HG03565 (cell line): ENCODE measurements at regions not wholly inside any gene's neighbourhood (a gene's known extent, or its start where the extent isn't known, plus 50 kb on each side); places are given as distances from the start of the nearest gene placed in this dataset.
"Not testable (repeated sequence)": the region's sequence is repeated elsewhere in the genome, so short reads cannot be mapped to it uniquely, and the experiment has no call there.

Source experiments
- ATAC-seq: cut with Tn5 transposase; IDR thresholded peaks from one replicate; pipeline ENCODE4 v1.9.1; 2021; ENCODE audit warnings: mild to moderate bottlenecking, moderate library complexity; ENCODE audit not compliant: unreplicated experiment

DNA sequence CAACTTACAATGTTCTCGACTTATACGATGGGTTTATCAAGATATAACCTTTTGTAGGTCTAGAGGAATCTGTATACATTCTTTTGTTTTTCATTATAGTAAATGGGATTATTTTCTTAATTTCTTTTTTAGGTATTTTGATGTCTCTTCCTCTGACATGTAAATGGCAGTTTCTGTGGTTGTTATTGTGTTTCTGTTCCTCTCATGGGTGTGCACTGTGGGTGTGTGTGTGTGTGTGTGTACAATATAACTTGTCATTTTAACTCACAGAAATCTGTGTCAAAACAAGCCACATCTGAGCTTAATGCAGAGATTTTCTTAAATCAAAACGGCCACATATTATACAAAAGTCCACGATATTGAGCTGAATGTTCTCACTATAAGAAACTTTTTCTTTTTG is 1300.8 kb upstream of the B3GALT2 start:
- no peak for ATAC-seq

DNA sequence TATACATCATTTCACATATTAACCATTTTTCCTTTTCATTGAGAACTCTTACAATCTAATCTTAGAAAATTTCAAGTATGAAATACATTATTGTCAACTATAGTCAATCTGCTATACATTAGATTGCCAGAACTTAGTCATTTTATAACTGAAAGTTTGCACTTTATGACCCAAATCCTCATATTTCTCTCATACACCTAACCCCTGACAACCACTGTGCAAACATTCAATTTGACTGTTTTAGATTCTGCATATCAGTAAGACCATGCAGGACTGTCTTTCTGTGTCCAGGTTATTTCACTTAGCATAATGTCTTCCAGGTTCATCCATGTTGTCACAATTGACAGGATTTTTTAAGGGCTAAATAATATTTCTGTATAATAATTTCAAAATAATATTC is 1299.0 kb upstream of the B3GALT2 start:
- ATAC-seq, result no peak

DNA sequence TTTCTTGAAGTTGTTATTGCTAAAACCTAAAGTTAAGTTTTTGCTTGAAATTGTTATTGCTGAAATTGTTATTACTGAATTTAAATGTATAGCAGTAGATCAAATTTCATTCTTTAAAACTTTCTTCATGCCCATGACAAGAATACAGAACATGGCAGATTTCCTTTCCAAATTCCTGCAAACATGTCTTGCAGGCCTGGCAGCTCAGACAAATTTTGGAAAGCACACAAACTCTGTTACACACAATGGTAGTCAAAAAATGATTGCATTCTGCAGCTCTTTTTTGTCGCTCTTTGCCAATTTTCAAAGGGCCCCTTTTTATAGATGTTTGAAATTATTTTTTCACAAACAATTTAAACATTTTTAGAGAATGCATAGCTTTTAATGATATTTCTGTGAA is 1292.3 kb upstream of the B3GALT2 start:
- ATAC-seq, result no peak

DNA sequence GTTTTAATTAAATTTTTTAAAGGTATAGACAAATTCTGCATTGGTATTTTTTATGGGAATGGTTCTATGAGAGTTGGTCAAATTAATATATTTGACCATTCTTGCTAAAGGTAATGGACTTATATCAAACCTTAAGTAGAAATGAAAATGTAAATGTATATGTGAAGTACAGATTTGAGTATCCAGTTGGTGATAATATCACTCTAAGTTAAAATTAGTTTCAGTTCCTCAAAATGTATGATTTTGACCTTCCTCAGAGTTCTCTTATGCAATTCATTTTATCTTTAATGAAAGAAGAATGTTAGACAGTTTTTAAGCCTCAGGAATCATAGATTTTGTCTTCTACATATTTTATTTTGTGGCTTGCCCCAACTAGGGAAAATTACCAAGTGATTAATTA is 1291.5 kb upstream of the B3GALT2 start:
- ATAC-seq, result peak; percentile 99

DNA sequence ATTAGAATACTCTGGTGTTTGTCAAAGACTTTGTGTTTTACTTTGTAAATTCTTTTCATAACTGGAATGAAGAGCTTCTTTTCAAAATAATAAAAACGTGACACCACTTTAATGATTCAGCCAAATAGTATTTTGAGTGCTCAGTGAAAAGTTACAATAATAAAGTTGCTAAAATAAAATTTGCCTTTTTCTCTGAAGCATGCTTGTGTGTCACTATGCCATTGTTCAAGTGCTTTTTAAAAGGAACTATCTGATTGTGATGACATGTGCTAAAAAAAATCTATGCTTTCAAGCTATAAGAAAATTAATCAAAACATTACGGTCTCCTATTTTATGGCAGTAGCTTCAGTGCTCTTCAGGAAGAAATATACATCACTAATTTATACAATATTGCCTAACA is 1290.5 kb upstream of the B3GALT2 start:
- no peak for ATAC-seq

DNA sequence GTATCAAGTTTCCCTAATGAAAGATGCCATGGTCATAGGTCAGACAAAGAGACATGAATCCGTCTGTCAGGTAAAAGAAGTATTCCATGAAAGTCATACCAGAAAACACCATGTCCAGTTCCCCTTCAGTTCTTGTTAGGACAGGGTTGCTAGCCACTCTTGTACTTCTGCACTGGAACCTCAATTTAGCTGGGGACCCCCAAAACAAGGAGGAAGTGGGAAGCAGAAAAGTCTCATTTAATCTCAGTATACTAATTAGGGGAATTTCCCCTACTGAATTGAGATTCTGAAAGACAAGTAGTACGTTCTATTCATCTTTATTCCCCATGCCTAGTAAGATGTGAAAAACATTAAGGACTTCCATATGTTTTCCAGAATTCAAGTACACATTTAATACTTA is 1289.9 kb upstream of the B3GALT2 start:
- no peak for ATAC-seq

DNA sequence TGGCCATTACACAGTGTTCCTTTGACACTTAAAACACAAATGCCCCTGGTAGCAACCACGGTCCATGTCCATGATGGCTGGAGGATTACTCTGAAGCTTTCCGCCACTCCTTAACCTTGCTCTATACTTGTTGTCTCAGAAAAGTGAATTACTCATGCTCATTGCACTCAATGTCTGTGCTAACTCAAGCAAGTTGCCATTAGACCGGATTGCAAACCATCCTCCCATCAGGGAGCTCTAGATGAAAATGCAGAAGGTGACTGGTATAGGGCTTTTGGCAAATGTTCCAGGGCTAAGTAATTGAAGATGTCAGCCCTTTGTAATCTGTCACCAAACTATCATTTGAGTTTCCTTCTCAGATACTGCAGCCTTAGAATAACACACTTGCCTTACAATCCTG is 1288.3 kb upstream of the B3GALT2 start:
- ATAC-seq, result no peak

DNA sequence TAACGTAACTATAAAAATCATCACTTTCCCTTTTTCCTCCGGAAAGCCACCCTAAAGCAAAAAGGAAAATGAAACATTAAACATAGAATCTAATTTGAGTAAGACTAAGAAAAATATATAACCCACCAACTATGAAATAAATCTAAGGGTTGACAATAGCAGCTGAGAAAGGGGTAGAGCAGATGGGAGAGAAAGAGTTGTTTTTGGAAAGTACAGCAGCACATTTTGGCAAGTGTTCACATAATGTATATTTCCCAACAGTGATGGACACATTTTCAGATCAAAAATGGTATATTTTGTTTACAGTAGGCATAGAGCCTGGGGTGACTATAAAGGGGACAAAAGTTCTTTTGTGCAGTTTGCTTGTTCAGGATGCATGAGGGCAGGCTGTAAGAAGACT is 1287.4 kb upstream of the B3GALT2 start:
- no peak for ATAC-seq

DNA sequence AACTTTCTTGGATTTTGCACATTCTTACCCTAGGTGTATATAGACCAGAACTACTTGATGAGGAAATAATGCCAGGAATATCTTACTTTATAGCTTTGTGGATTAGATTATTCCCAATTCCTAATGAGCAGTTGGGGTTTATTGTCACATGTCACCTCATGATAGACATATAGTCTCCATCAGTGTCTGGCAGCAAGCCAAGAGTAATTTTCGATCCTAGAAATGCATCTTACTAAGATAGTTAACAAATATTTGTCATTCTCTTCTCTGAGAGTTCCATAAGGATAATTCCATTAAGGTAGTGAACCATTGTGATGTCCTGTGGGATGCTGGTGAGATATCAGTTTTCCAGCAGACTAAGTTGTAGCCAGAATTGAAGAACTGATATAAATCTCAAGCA is 1282.9 kb upstream of the B3GALT2 start:
- no peak for ATAC-seq

DNA sequence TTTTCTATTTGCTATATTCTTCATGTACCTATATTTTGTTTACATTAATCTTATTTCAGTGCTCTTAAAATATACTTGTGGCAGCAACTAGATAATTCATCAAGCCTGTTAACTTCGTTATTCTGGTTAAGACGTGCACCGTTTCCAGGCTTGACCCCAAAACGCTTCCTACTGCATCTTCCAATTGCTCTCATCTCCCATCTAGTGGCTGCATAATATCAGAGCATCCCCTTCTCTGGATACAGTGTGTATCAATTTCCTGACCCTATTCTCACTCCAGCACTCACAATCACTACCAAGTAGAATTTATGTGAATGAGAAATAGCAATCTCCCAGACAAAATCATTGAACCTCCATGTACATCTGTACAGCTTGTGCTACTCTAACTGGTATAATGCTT is 1280.3 kb upstream of the B3GALT2 start:
- no peak for ATAC-seq

DNA sequence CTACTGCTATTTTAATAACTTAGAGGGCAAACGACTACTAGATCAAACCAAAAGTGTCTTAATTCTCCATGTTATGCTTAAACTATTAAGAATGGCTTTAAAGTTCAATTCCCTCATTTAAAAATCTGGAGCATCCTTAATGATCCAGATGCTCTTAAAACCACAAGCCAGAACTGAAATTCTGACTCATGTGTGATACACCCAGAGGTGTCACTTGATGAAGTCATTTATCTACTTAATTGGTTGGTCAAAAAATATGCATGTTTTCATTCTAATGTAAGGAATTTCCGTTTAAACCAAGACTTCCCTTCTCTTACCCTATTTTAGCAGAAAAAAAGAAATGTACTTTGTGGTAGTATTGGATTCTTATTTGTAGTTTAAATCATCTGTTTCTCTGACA is 1261.2 kb upstream of the B3GALT2 start:
- ATAC-seq, result no peak

DNA sequence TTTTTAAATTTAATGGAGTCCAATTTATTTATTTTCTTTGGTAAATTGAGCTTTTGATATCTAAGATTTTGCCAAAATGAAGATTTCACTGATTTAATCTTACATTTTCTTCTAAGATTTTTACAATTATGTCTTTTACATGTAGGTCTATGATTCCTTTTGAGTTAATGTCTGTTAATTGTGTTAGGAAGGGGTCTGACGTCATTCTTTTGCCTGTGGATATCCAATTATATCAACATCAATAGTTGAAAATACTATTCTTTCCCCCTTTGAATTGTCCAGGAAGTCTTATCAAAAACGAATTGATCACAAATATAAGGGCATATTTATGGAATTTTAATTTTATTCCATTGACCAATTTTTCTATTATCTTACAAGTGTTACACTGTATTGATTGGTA is 1258.8 kb upstream of the B3GALT2 start:
- no peak for ATAC-seq

DNA sequence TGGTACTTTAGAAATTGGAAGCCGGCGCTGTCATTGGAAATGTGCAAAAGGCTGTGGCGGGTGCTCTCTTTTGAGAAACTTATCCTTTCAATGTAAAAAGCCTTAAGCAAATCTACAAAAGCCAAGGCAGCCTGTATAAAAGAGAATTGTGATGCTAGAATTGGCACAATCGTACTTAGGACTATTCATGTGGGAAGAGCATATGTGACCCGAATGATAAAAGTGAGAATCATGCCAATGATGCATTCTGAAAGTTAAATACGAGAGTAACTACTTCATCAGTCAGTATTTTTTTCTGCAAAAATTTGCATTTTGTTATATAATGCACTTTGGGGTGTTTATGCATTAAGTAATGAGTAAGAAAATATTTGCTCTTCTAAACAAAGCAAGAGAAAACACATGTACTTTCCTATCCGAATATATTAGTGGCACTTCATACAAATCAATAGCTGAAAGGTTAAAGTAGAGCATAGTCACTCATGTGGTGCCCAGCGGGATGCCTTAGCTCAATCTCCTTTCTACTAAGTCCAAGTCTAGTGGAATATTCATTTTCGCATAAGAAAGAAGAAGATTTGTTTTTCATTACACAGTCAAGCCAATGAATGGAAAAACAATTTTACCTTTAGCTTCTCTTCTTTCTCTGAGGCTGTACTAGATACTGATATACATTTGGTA is 1256.6 kb upstream of the B3GALT2 start:
- ATAC-seq, result no peak

DNA sequence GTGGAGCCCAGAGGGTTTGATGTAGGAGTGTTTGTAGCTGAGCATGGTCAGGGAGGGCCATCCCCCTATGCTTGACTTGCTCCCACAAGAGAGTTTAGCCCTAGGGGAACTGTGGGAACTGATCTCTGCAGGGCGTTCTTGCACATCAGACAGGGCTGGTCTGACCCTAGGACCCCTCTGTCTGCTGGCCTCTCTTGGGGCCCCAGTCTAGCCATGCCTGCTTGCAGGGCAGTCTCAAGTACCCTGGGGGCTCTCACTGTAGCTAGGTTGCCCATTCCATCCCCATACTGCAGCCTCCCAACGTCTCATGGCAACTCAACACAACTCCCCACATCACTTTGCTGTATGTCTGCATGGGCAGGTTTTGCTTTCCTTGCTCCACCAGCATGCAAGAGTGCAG is 1250.7 kb upstream of the B3GALT2 start:
- no peak for ATAC-seq

DNA sequence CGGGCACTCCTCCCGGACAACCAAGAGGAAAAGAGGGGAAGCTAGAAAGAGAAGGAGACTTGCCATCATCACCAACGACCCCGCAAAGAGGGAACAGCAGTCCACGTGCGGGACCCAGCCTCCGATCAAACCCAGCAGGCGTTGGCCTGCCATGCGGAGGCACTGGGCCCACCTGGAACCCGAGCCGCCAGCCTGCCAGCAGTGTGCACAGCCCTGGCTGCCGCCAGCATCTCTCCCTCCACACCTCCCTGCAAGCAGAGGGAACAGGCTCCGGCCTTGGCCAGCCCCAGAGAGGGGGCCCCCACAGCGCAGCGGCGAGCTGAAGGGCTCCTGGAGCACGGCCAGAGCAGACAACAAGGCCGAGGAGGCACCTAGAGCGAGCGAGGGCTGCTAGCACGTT is 1244.7 kb upstream of the B3GALT2 start:
- no peak for ATAC-seq

DNA sequence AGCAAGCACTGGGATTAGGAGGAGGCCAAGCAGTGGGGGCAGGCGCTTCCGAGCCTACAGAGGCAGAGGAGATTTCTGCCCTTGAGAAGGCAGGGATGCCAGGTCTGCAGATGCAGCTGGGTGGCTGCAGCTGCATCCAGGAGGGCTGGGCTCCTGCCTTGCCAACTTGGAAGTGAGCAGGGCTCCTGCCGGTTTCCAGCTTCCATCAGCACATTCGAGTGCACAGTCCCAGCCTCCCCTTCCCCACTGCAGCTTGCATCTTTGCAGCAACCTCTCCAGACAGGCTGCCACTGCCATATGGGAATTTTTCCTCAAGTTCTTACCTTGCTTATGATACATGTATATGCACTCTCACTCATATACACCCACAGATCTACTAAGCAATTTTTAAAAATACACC is 1234.3 kb upstream of the B3GALT2 start:
- no peak for ATAC-seq

DNA sequence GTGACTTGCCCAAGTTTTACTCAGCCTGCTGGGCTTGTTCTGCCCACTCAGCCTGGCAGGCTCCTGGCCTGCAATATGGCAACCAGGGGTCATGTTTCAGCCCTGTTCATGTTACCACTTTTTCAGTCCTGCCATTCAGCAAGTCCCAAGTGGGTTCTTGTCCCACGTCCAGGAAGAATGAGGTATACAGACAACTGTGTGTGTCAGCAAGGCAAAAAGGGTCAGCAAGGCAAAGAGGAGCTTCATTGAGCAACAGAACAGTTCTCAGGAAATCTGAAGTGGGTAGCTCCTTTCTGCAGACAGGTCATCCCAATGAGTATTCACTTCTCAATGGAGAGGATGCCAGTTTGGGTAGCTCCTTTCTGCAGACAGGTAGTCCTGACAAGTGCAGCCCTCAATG is 1233.3 kb upstream of the B3GALT2 start:
- ATAC-seq, result no peak

DNA sequence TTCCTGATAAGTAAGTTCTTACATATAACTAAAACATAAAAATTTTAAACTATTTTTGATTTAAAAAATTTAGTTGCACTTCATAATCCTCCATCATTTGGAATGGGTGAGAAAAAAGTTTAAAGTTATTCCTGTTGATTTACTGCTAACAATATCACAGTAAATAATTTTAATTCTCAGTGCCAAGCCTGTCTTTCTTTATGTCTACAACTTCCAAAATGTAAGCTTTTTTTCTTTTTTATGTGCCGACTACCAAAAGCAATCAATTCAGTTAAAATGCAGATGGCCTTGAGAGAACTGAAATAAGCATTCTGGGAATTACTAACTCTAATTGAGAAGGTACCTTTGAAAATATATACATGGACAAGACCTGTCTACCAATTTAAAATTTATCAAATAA is 1224.3 kb upstream of the B3GALT2 start:
- ATAC-seq, result no peak

DNA sequence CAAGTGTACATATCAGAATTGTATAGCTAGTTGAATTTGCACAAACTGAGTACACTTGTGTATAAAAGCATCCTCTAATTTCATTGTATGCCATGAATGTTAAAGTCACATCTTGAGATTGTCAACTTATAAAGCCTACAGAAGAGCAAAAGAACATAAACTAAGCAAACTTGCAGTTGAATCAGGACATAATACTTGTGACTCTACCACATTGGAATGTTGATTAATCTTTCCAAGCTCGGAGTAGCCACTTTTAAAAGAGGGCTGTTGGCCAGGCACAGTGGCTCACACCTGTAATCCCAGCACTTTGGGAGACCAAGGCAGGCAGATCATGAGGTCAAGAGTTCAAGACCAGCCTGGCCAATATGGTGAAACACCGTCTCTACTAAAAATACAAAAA is 1220.8 kb upstream of the B3GALT2 start:
- not testable (repeated sequence) for ATAC-seq

DNA sequence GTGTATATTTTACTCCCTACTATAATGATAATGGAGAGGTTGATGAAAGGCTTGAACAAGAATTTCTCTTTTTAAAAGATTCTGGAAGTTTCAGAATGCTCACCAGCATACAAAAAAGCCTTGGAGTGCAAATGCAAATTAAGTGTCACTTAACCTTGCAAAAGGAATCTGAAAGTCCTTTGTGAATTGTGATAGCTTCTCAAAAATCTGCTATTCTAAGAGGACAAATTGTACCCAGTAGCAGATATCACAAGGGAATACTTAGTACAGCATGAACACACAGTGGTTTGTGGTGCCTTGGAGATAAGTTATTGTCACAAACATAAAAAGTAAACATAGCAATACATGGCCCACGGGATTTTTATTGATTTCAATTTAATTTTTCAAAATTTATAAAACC is 1208.3 kb upstream of the B3GALT2 start:
- ATAC-seq, result no peak

DNA sequence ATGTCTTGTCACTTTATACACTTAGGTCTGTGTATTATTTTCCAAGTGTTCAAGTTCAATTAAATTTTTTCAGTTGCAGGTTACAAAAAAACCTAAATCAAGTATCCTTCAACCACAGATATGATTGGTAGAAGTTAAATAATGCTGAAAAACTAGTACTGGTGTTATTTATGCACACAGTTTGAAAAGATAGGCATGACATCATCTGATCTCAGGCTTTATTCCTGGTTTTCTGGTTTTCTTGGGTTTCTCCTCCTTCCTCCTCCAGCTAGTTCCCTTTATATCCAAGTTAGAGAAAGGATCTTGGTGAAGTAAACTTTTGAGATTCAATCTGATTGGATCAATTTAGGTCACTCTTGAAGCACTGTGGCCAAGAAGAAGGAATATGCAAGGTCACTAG is 1201.1 kb upstream of the B3GALT2 start:
- ATAC-seq, result no peak

DNA sequence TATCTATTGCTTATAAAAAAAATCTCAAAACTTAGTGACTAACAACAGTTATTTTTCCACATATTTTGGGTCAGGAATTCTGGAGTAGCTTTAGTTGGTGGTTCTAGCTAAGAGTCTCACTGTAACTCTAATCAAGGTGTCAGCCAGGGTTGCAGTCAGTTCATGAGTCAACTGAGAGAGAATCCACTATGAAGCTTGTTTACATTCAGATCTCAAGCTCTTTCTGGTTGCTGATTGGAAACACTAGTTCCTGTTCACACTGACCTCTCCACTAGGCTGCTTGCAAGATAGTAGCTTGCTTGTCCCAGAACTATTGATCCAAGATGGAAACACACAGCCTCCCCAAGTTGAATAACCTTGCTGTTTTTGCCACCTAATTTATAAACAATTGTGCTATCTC is 1192.1 kb upstream of the B3GALT2 start:
- ATAC-seq, result no peak

DNA sequence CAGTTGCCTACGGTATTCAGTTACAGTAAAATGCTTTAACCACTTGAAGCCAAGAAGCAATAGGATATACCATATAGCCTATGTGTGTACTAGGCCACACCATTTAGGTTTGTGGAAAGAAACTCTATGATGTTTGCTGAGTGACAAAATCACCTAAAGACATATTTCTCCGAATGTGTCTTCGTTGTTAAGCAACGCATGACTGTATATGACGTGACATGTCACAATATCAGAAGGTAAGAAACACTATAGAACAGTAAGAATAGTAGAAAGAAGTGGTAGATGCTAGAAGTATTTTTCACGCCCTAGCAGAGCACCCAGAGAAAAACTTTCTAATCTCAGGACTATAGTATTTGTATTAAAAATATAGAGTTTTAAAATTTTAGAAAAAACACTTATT is 1188.2 kb upstream of the B3GALT2 start:
- no peak for ATAC-seq

DNA sequence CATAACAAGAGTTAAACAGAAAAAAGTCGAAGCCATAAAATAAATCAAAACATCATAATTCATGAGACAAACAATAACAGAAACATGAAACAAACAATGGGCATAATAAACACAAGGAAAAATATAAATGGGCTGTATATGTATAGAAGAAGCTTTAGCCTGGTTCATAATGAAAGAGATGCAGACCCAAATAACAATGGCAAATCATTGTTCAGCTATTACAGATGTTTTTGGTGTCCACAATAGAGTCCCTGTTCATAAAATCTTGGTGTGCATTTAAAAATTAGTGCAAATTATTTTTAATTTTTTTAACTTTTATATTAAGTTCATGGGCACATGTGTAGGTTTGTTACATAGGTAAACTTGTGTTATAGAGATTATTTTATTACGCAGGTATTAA is 1185.9 kb upstream of the B3GALT2 start:
- ATAC-seq, result no peak
